IMR-90 (cell line): ENCODE measurements at regions not wholly inside any gene's neighbourhood (a gene's known extent, or its start where the extent isn't known, plus 50 kb on each side); places are given as distances from the start of the nearest gene placed in this dataset.

Source experiments
- ATAC-seq: fragments of 200-7000 bp; cut with Tn5 transposase; 2 replicates; pipeline ENCODE4 v1.9.1; 2020; ENCODE audit warnings: low read depth, mild to moderate bottlenecking, moderate library complexity
- BruUV-seq: library from RNA; stranded (reverse); fragments of 400-500 nt; replicated peaks from 2 replicates; lab custom pipeline; 2021; lab: Mats Ljungman, UMichigan
- CTCF ChIA-PET: fragments of 300-600 bp; formaldehyde crosslinking; extraction: SDS; loops from one replicate; lab custom pipeline; 2021; ENCODE audit warnings: antibody characterized with exemption; lab: Yijun Ruan, JAX
- POLR2A ChIA-PET: fragments of 300-600 bp; sonication (Branson Sonifier 250); formaldehyde crosslinking; loops from one replicate; lab custom pipeline; 2022; ENCODE audit warnings: antibody characterized with exemption; ENCODE audit not compliant: unreplicated experiment; lab: Charles Lee
- DNase-seq: peaks from one replicate; pipeline ENCODE4 v3.0.0; 2013
- H2AFZ ChIP-seq: replicated peaks from 2 replicates; pipeline ENCODE3; 2013; ENCODE audit warnings: low read length, mild to moderate bottlenecking; ENCODE audit not compliant: poor library complexity
- H2AK5ac ChIP-seq: 2 replicates; pipeline ENCODE4 v1.6.1; 2013; ENCODE audit warnings: low read depth, low read length, inconsistent platforms
- H2AK9ac ChIP-seq: replicated peaks from 2 replicates; pipeline ENCODE3; 2013; ENCODE audit warnings: mild to moderate bottlenecking, low read depth, low read length, moderate library complexity; ENCODE audit not compliant: poor library complexity
- H2BK120ac ChIP-seq: 2 replicates; pipeline ENCODE4 v1.6.1; 2013; ENCODE audit warnings: low read depth, low read length, inconsistent platforms
- H2BK15ac ChIP-seq: 3 replicates; pipeline ENCODE4 v1.6.1; 2013; ENCODE audit warnings: low read depth, low read length, inconsistent platforms
- H2BK20ac ChIP-seq: 2 replicates; pipeline ENCODE4 v1.6.1; 2013; ENCODE audit warnings: low read depth, mild to moderate bottlenecking, inconsistent platforms, low read length, moderate library complexity
- H2BK5ac ChIP-seq: 2 replicates; pipeline ENCODE4 v1.6.1; 2013; ENCODE audit warnings: mild to moderate bottlenecking, low read depth, low read length, inconsistent platforms; ENCODE audit not compliant: poor library complexity, severe bottlenecking
- H3K14ac ChIP-seq: replicated peaks from 2 replicates; pipeline ENCODE4 v1.6.1; 2013; ENCODE audit warnings: low read depth, low read length, inconsistent platforms
- H3K18ac ChIP-seq: 2 replicates; pipeline ENCODE4 v1.6.1; 2013; ENCODE audit warnings: low read depth, low read length, control low read depth
- H3K23ac ChIP-seq: 2 replicates; pipeline ENCODE4 v1.6.1; 2013; ENCODE audit warnings: low read depth, low read length, inconsistent platforms
- H3K27ac ChIP-seq: 2 replicates; pipeline ENCODE4 v1.5.1; 2013; ENCODE audit warnings: mild to moderate bottlenecking, control low read depth, low read length; ENCODE audit not compliant: insufficient read depth
- H3K27me3 ChIP-seq: 2 replicates; pipeline ENCODE4 v1.6.1; 2013; ENCODE audit warnings: low read length; ENCODE audit not compliant: control insufficient read depth, insufficient read depth
- H3K36me3 ChIP-seq: 2 replicates; pipeline ENCODE4 v1.6.1; 2013; ENCODE audit warnings: low read length, mixed read lengths; ENCODE audit not compliant: control insufficient read depth, insufficient read depth
- H3K4ac ChIP-seq: 2 replicates; pipeline ENCODE4 v1.6.1; 2013; ENCODE audit warnings: low read depth, low read length, inconsistent platforms
- H3K4me1 ChIP-seq: 2 replicates; pipeline ENCODE4 v1.6.1; 2013; ENCODE audit warnings: low read length, mixed read lengths; ENCODE audit not compliant: control insufficient read depth, insufficient read depth
- H3K4me2 ChIP-seq: 2 replicates; pipeline ENCODE4 v1.6.1; 2013; ENCODE audit warnings: low read depth, mild to moderate bottlenecking, control low read depth, low read length, moderate library complexity
- H3K4me3 ChIP-seq: 2 replicates; pipeline ENCODE4 v1.5.1; 2013; ENCODE audit warnings: low read depth, mild to moderate bottlenecking, control low read depth, low read length, moderate library complexity; ENCODE audit not compliant: insufficient read depth
- H3K56ac ChIP-seq: 2 replicates; pipeline ENCODE4 v1.6.1; 2013; ENCODE audit warnings: low read length, inconsistent platforms; ENCODE audit not compliant: insufficient read depth; ENCODE audit errors: extremely low read depth
- H3K79me1 ChIP-seq, 2 experiments: 2 replicates each; pipeline ENCODE4 v1.6.1; 2013; ENCODE audit warnings: low read length in 2 of 2, inconsistent platforms in 1 of 2, low read depth in 1 of 2
- H3K9ac ChIP-seq: 2 replicates; pipeline ENCODE4 v1.6.1; 2013; ENCODE audit warnings: low read depth, low read length, control low read depth
- H3K9me1 ChIP-seq: 2 replicates; pipeline ENCODE4 v1.6.1; 2013; ENCODE audit warnings: low read length, inconsistent platforms; ENCODE audit not compliant: insufficient read depth
- H3K9me3 ChIP-seq: 2 replicates; pipeline ENCODE4 v1.6.1; 2013; ENCODE audit warnings: low read length; ENCODE audit not compliant: control insufficient read depth, insufficient read depth
- H4K20me1 ChIP-seq: 2 replicates; pipeline ENCODE4 v1.6.1; 2013; ENCODE audit warnings: low read length, inconsistent platforms; ENCODE audit not compliant: insufficient read depth
- H4K5ac ChIP-seq: 2 replicates; pipeline ENCODE4 v1.6.1; 2013; ENCODE audit warnings: mild to moderate bottlenecking, low read depth, low read length, control low read depth
- H4K8ac ChIP-seq, 2 experiments: 2 replicates each; pipeline ENCODE4 v1.6.1; 2013; ENCODE audit warnings: low read depth in 2 of 2, low read length in 2 of 2, control low read depth in 1 of 2, inconsistent platforms in 1 of 2
- H4K91ac ChIP-seq: 2 replicates; pipeline ENCODE4 v1.6.1; 2013; ENCODE audit warnings: low read depth, low read length, inconsistent platforms; ENCODE audit not compliant: insufficient read depth
- BHLHE40 ChIP-seq: fragments of 150-350 bp; IDR thresholded peaks from 2 replicates; pipeline ENCODE4 v1.6.1; 2016; ENCODE audit warnings: mild to moderate bottlenecking, low read depth, low read length
- CEBPB ChIP-seq: IDR thresholded peaks from 2 replicates; pipeline ENCODE4 v1.6.1; 2012; ENCODE audit warnings: low read depth, low read length, improper control_type of control experiment
- CTCF ChIP-seq: conservative IDR thresholded peaks from 2 replicates; pipeline ENCODE4 v1.5.1; 2012; ENCODE audit warnings: mild to moderate bottlenecking, low read depth, low read length, improper control_type of control experiment
- FOS ChIP-seq: fragments of 150-350 bp; IDR thresholded peaks from 2 replicates; pipeline ENCODE4 v1.6.1; 2016; ENCODE audit warnings: low read depth, low read length
- MAFK ChIP-seq: IDR thresholded peaks from 2 replicates; pipeline ENCODE4 v1.6.1; 2012; ENCODE audit warnings: low read depth, low read length, improper control_type of control experiment
- MAZ ChIP-seq: IDR thresholded peaks from 2 replicates; pipeline ENCODE4 v1.6.1; 2012; ENCODE audit warnings: low read depth, mild to moderate bottlenecking, low read length, improper control_type of control experiment, moderate library complexity, borderline replicate concordance
- RFX5 ChIP-seq: IDR thresholded peaks from 2 replicates; pipeline ENCODE4 v1.8.0; 2012; ENCODE audit warnings: low read depth, mild to moderate bottlenecking, low read length, moderate library complexity
- WGBS, 2 experiments: methylation state at CpG; one replicate each; pipeline versions ENCODE4 v1.1.5 to v1.1.7; 2013; ENCODE audit warnings: missing lambda C conversion rate in 2 of 2; ENCODE audit not compliant: insufficient read length in 1 of 2; ENCODE audit errors: extremely low coverage in 2 of 2; 5-methylcytosine and 5-hydroxymethylcytosine counted together
- dilution Hi-C: fragments of 300-500 bp; cut with HindIII; formaldehyde crosslinking; loops from one replicate; pipeline ENCODE4 v1.14.3; 2018; ENCODE audit warnings: low sequenced_read_pairs; ENCODE audit not compliant: unreplicated experiment
- in situ Hi-C: fragments of 300-500 bp; cut with MboI; formaldehyde crosslinking; loops from 3 replicates; pipeline ENCODE4 v1.14.3; 2019; ENCODE audit warnings: low sequenced_read_pairs, inconsistent platforms, mixed read lengths
- intact Hi-C: fragments of 100-400 bp; cut with micrococcal nuclease; formaldehyde crosslinking; loops from 2 replicates; pipeline ENCODE4 v1.10.0; 2022
- TF ChIP-seq, protein P1 (sequence below): fragments of 150-350 bp; IDR thresholded peaks from 2 replicates; pipeline ENCODE4 v1.6.1; 2017; ENCODE audit warnings: mild to moderate bottlenecking, antibody characterized with exemption, low read length, low read depth
- TF ChIP-seq, protein P2 (sequence below): fragments of 150-350 bp; IDR thresholded peaks from 2 replicates; pipeline ENCODE4 v1.6.1; 2016; ENCODE audit warnings: low read depth, mild to moderate bottlenecking, low read length, moderate library complexity, borderline replicate concordance

DNA sequence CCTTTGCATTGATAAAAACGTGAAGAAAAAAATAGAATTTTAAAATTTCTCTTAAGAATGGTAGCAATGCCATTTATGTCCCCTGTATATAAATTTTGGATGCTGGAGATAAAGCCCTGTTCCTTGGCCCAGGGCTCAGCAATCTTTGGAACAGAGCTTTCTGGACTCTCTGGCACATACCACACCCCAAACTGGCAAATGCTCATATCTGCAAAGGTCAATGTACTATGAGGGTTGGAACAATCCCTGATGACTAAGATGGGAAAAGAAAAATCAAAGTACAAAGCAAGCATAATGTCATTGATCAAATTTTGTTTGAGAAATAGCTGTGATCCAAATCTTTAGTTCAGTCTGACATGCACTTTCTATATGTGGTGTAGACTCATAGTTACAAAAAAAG lies 158.1 kb upstream of the HCRTR2 start:
- WGBS, 2 experiments, result no CpG with 5 or more reads among the region's 1 CpG
- no peak overlapping the region for H3K56ac ChIP-seq
- H3K4me2 ChIP-seq, result no peak overlapping the region
- H3K9me1 ChIP-seq, result no peaks in the 10 kb centered on the region
- no peaks in the 10 kb centered on the region for H3K36me3 ChIP-seq
- H2AK9ac ChIP-seq, result no peak overlapping the region
- H2AK5ac ChIP-seq, result no peak overlapping the region
- dilution Hi-C loops, result no loop called here
- no peak overlapping the region; the same call in 2 of the 3 replicates for H2BK15ac ChIP-seq
- no peaks in the 10 kb centered on the region for H4K20me1 ChIP-seq
- no peak overlapping the region for H3K27ac ChIP-seq
- H3K27me3 ChIP-seq, result no peaks in the 10 kb centered on the region
- H3K79me1 ChIP-seq, result no peaks in the 10 kb centered on the region
- H3K4me1 ChIP-seq, result peaks cover 6% of the 10 kb centered on the region
- no peaks in the 10 kb centered on the region for H3K9me3 ChIP-seq
- no peak overlapping the region for H4K8ac ChIP-seq
- H2BK5ac ChIP-seq, result no peak overlapping the region
- TF ChIP-seq BHLHE40, result no peak
- TF ChIP-seq, protein P1, sequence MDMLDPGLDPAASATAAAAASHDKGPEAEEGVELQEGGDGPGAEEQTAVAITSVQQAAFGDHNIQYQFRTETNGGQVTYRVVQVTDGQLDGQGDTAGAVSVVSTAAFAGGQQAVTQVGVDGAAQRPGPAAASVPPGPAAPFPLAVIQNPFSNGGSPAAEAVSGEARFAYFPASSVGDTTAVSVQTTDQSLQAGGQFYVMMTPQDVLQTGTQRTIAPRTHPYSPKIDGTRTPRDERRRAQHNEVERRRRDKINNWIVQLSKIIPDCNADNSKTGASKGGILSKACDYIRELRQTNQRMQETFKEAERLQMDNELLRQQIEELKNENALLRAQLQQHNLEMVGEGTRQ, result no peak
- no peak for TF ChIP-seq FOS
- no peak for TF ChIP-seq CTCF
- no peak for TF ChIP-seq RFX5
- TF ChIP-seq, protein P2, sequence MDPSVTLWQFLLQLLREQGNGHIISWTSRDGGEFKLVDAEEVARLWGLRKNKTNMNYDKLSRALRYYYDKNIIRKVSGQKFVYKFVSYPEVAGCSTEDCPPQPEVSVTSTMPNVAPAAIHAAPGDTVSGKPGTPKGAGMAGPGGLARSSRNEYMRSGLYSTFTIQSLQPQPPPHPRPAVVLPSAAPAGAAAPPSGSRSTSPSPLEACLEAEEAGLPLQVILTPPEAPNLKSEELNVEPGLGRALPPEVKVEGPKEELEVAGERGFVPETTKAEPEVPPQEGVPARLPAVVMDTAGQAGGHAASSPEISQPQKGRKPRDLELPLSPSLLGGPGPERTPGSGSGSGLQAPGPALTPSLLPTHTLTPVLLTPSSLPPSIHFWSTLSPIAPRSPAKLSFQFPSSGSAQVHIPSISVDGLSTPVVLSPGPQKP, result no peak
- TF ChIP-seq CEBPB, result no peak
- no peak for TF ChIP-seq MAFK
- TF ChIP-seq MAZ, result no peak
- no TSS peak for BruUV-seq
- no peak overlapping the region; the same call in 1 of the 2 replicates for H2BK20ac ChIP-seq
- H3K9ac ChIP-seq, result no peak overlapping the region
- CTCF ChIA-PET, result no interaction called here
- no peak overlapping the region for H3K23ac ChIP-seq
- DNase-seq (no peak), ATAC-seq (no peak)
- H4K5ac ChIP-seq, result no peak overlapping the region
- intact Hi-C loops, result no loop called here
- no peak overlapping the region for H3K4me3 ChIP-seq
- POLR2A ChIA-PET, result no interaction called here
- in situ Hi-C loops, result no loop called here
- H3K14ac ChIP-seq, result no peak overlapping the region
- no peak overlapping the region for H2AFZ ChIP-seq
- H3K4ac ChIP-seq, result no peak overlapping the region
- no peak overlapping the region for H2BK120ac ChIP-seq
- H3K18ac ChIP-seq, result no peak overlapping the region
- H4K91ac ChIP-seq, result no peak overlapping the region
